ENCODE measurements at regions not wholly inside any gene's neighbourhood (a gene's known extent, or its start where the extent isn't known, plus 50 kb on each side); places are given as distances from the start of the nearest gene placed in this dataset.

- POLR2A ChIA-PET = no interaction called here
- intact Hi-C loops (cut with micrococcal nuclease) = no loop called here
- Histone ChIP-seq H3K27ac (ENCODE audit: low read depth, low read length) (no peak overlapping the region), H3K9me2 (ENCODE audit: insufficient read depth) (no peaks in the 10 kb centered on the region), H3K79me2 (ENCODE audit: insufficient read depth, low read length) (no peaks in the 10 kb centered on the region), H3K4me3 (replicated peaks in 1 of 2; ENCODE audit: low read depth in 1 of 2, low read length in 2 of 2) (no peak overlapping the region), H3K9me3 (ENCODE audit: control insufficient read depth in 1 of 2, insufficient read depth in 1 of 2, low read depth in 1 of 2, low read length in 2 of 2) (peaks cover 0 to 6% of the 10 kb centered on the region in 2 experiments; a peak in 1 of 4 replicates), H4K20me1 (ENCODE audit: insufficient read depth) (no peaks in the 10 kb centered on the region), H3K4me2 (ENCODE audit: low read length) (no peak overlapping the region), H3K4me1 (ENCODE audit: control insufficient read depth in 1 of 2, insufficient read depth in 2 of 2, low read length in 2 of 2) (peaks cover 0 to 14% of the 10 kb centered on the region in 2 experiments; a peak in 2 of 4 replicates), H2AFZ (ENCODE audit: low read depth, low read length, poor library complexity, severe bottlenecking) (no peak overlapping the region), H3K9ac (ENCODE audit: low read length) (no peak overlapping the region), H3K27me3 (ENCODE audit: insufficient read depth, low read length) (peaks cover 5% of the 10 kb centered on the region; the same call in 1 of the 2 replicates), H3K36me3 (ENCODE audit: control insufficient read depth in 1 of 2, insufficient read depth in 2 of 2, low read length in 2 of 2) (no peaks in the 10 kb centered on the region)
- ATAC-seq = no peak
- RAD21 ChIA-PET (ENCODE audit: low non-redundant PET in 1 of 2, low total read pairs in 2 of 2, uncharacterized antibody in 2 of 2, unreplicated experiment in 2 of 2) = no interaction called here
- BruUV-seq (replicated peaks) = no TSS peak
- TF ChIP-seq CBX3 (IDR thresholded peaks at IDR 0.05; ENCODE audit: low read depth) (no peak), CEBPB (IDR thresholded peaks at IDR 0.05; ENCODE audit: low read depth) (no peak), ZFX (IDR thresholded peaks at IDR 0.05) (no peak), EZH2phosphoT487 (IDR thresholded peaks at IDR 0.05; ENCODE audit: borderline replicate concordance) (no peak), ELF1 (IDR thresholded peaks at IDR 0.05; ENCODE audit: borderline replicate concordance, low read depth) (no peak), JUND (IDR thresholded peaks at IDR 0.05) (no peak), ZNF274 (IDR thresholded peaks at IDR 0.05; ENCODE audit: low read depth, low read length) (no peak), SP1 (IDR thresholded peaks at IDR 0.05; ENCODE audit: low read depth) (no peak), REST (IDR thresholded peaks at IDR 0.05; ENCODE audit: low read depth) (no peak), ZBTB33 (IDR thresholded peaks at IDR 0.05; ENCODE audit: extremely low read depth, insufficient replicate concordance, low read length) (no peak)
- TF ChIP-seq, protein P1, sequence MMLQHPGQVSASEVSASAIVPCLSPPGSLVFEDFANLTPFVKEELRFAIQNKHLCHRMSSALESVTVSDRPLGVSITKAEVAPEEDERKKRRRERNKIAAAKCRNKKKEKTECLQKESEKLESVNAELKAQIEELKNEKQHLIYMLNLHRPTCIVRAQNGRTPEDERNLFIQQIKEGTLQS (IDR thresholded peaks at IDR 0.05) = no peak
- TF ChIP-seq, protein P2, sequence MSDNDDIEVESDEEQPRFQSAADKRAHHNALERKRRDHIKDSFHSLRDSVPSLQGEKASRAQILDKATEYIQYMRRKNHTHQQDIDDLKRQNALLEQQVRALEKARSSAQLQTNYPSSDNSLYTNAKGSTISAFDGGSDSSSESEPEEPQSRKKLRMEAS (IDR thresholded peaks at IDR 0.05) = no peak
- CTCF ChIA-PET = no interaction called here
- no peak for DNase-seq (ENCODE audit: low read depth, low spot score)
Observed at GRCh38 chr10:98328163-98328562, 60.2 kb upstream of the LOXL4 start.

All from HCT116 (cell line).